ENCODE measurements at regions not wholly inside any gene's neighbourhood (a gene's known extent, or its start where the extent isn't known, plus 50 kb on each side); places are given as distances from the start of the nearest gene placed in this dataset.

- no peak for TF ChIP-seq POLR2A (IDR thresholded peaks at IDR 0.05)
- no peak for TF ChIP-seq POLR2AphosphoS5 (IDR thresholded peaks at IDR 0.05)
- TF ChIP-seq CTCF (IDR thresholded peaks at IDR 0.05), result no peak
- no peak for TF ChIP-seq EP300 (IDR thresholded peaks at IDR 0.05)
These were observed 110.9 kb upstream of the MPPED2 start for GRCh38 chr11:30697032-30697431.
